ENCODE measurements at regions not wholly inside any gene's neighbourhood (a gene's known extent, or its start where the extent isn't known, plus 50 kb on each side); places are given as distances from the start of the nearest gene placed in this dataset.
A peak's percentile ranks its signal among the peaks of the same experiment; 100 is the strongest.

GRCh38 chr15:37794947-37795346, 139.5 kb upstream of the TMCO5A start:
- no peak for DNase-seq

DNA sequence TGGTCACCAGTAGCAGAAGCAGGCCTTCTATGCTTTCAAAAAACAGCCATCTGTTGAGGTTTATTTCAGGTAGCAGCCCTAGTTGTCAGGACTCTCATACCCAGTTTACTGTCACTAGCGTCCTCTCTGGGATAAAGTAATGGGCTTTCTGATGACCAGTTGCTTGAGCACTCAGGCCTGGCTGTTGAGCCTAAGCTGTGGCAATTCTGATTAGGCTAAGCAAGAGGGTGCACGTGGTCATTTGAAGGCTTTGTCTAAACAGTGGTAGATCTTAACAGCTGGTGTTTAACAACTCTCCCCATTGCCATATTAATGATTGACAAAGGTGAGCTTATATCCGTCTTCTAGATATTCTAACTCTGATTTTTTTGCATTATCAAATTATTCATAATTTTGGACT, 132.9 kb upstream of the TMCO5A start:
- no peak for DNase-seq

DNA sequence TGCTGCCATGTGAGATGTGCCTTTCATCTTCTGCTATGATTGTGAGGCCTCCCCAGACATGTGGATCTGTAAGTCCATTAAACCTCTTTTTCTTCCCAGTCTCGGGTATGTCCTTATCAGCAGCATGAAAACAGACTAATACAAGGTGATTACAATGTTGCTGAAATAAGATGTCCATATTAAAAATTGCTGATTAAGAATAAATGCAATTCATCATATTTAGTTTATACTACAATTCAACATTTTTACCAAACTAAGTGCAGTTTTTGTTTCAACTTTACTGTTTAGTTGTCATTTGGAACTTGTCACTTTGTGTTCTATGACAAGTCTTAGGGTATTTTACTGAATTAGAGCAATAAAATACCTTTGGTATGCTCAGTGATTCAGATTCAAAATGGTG, 127.6 kb upstream of the TMCO5A start:
- no peak for DNase-seq

- no peak for DNase-seq
These were observed 124.1 kb upstream of the TMCO5A start for GRCh38 chr15:37810381-37810780.

- DNase-seq: no peak
These were observed 121.1 kb upstream of the TMCO5A start for GRCh38 chr15:37813306-37813705.

GRCh38 chr15:37814847-37815515, 119.5 kb upstream of the TMCO5A start:
- no peak for DNase-seq

DNA sequence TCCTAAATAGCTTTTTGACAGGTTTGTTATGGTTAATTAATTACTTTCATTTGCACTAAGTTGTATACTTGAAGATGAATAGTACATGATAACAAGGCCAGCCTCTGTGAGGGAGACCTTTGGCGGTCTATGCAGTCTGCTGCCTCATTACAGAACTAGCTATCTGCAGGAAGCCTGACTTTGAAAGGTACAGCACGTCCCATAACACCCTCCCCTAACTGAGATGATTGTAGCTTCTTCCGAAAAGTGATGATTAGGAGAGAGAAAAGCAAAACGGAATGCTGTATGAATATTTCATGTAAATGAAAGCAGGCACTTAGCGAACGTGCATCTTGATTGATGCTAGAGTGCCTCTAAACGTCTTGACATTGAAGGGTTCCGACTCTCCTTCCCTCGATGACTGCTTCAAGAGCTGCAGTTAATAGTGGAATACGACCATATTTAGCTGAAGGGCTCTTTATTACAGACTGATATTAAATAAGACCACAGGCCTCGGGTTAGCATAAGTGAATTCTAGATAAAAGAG, 116.2 kb upstream of the TMCO5A start:
- peak; percentile 30 for DNase-seq

DNA sequence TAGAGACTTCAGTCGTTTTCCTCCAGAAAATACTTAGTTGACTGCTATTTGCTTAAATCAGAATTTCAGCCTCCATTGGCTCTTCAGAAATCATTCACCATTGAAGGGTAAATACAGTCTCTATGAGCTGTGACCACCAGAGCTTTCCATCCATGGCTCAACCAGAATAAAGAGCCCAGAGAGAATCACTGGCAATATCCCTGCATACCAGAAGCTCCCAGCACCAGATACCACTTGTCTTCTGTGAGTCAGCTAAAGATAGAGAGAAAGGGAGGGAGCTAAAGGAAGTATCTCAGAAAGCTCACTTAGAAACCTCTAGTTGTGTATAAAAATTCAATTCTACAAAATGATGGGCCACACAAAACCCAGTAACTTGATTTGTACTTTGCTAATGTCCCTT, 115.2 kb upstream of the TMCO5A start:
- no peak for DNase-seq

GRCh38 chr15:37820380-37821128, 113.9 kb upstream of the TMCO5A start:
- peak; percentile 43 for DNase-seq

- DNase-seq: no peak
These were observed 110.7 kb upstream of the TMCO5A start for GRCh38 chr15:37823601-37824275.

- no peak for DNase-seq
These were observed 109.6 kb upstream of the TMCO5A start for GRCh38 chr15:37824717-37825382.

GRCh38 chr15:37837276-37837675, 97.2 kb upstream of the TMCO5A start:
- no peak for DNase-seq

- DNase-seq: no peak
These were observed 86.7 kb upstream of the TMCO5A start for GRCh38 chr15:37847776-37848175.

DNA sequence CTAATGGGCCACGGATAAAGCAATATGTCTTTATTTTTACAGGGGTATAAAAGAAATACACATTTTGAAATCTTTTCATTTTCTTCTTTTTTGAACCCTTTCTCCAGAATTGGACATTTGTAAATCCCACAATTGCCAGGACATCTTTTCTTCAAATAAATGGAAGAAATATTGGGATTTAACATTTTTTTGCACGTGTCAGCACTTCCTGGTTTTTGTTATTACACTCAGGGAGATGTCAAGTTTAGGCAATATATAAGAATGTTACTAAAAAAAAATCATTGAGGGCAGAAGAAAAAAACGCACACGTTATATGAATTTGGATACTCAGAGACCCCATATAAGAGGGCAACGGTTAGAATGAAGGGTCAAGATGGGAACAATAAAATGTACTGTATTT, 78.3 kb upstream of the TMCO5A start:
- no peak for DNase-seq

GRCh38 chr15:37860896-37861295, 73.5 kb upstream of the TMCO5A start:
- no peak for DNase-seq

GRCh38 chr15:37865687-37866086, 68.8 kb upstream of the TMCO5A start:
- DNase-seq: no peak

DNA sequence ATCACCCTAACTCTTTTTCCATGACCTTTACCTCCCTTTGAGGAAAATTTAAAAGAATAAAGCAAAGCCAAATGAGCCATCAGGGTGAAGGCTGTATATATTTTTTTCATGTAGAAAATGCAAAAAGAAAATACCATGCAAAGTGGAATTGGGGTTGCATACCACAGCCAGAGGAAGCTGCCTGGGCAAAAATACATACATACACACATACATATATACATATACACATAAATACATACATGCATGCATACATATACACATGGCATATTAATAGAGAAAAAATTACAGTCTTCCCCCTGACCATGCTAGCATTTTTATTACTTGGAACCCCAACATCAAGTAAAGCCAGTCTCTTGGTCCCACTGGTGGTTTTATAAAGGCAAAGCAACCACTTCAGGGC, 63.7 kb upstream of the TMCO5A start:
- DNase-seq: no peak

GRCh38 chr15:37872661-37873060, 61.8 kb upstream of the TMCO5A start:
- DNase-seq: peak; percentile 43

GRCh38 chr15:37873336-37873735, 61.1 kb upstream of the TMCO5A start:
- DNase-seq: peak; percentile 36

- no peak for DNase-seq
These were observed 57.5 kb upstream of the TMCO5A start for GRCh38 chr15:37876900-37877299.

DNA sequence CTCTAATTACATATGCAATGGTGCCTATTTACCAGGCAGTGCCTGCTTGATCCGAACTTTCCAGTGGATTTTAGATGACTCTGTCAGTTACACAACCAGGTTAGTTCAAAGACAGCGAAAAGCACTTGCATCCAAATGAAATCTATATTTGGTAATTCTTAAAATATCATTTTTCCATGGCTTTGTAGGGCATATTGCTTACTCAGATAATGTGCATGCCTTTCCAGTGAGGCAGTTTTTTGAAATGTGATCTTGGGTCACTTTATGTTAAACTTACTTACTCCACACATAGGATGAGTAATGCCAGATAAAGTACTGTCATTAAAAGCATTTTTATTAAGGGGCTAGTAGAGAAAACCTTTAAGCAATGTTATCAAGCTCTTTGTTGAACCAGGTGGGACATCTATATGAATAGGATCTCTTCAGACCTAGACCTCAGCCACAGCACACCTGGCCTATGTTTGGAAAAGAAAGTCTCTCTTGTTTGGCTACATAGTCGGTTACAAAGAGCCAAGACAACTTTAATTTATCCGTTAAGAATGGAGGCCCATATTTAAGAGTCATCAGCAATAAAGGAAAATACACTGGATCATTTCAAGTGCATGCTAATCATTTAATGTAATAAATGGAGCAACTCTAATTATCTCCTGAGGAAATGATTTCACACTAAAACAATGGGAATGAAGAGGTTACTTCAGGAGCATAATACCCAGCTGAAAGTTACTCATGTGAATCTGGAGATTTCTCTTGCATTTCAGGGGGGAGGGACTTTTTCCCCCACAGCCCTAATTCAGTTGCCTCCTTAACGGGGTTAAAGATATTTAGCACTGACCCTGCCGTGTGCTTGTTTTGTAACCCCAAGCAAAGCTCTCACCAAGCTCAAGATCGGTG, 56.3 kb upstream of the TMCO5A start:
- no peak for DNase-seq

Data from eye (tissue), 1 donor.